Stimulated activated CD4-positive, alpha-beta T cell treated with anti-CD3 and anti-CD28 coated beads, Interleukin-15, amount 100 ng/mL, for 48 hours (primary cell): ENCODE measurements at regions not wholly inside any gene's neighbourhood (a gene's known extent, or its start where the extent isn't known, plus 50 kb on each side); places are given as distances from the start of the nearest gene placed in this dataset.
"Not testable (repeated sequence)": the region's sequence is repeated elsewhere in the genome, so short reads cannot be mapped to it uniquely, and the experiment has no call there.

ENCODE experiments used
- DNase-seq, 2 donors: peaks; one replicate each; pipeline ENCODE4 v3.0.0-alpha.2; 2020; ENCODE audit warnings: low read depth in 2 of 2

GRCh38 chr21:35319684-35320283 lies 270.7 kb upstream of the RUNX1 start:
- DNase-seq: no peak

GRCh38 chr21:35316933-35317332 lies 267.8 kb upstream of the RUNX1 start:
- no peak for DNase-seq

GRCh38 chr21:35316456-35316855 lies 267.4 kb upstream of the RUNX1 start:
- no peak for DNase-seq

GRCh38 chr21:35314857-35315582 lies 265.9 kb upstream of the RUNX1 start:
- no peak for DNase-seq

GRCh38 chr21:35311985-35312384 lies 262.9 kb upstream of the RUNX1 start:
- no peak for DNase-seq

GRCh38 chr21:35309316-35309715 lies 260.2 kb upstream of the RUNX1 start:
- DNase-seq: no peak

GRCh38 chr21:35303085-35303484 lies 254.0 kb upstream of the RUNX1 start:
- DNase-seq: no peak

- no peak for DNase-seq
These were observed 249.7 kb upstream of the RUNX1 start for GRCh38 chr21:35298757-35299156.

- no peak for DNase-seq
These were observed 248.6 kb upstream of the RUNX1 start for GRCh38 chr21:35297665-35298064.

- DNase-seq: no peak
These were observed 245.3 kb upstream of the RUNX1 start for GRCh38 chr21:35294231-35294898.

GRCh38 chr21:35291973-35292627 lies 243.0 kb upstream of the RUNX1 start:
- no peak for DNase-seq

GRCh38 chr21:35291034-35291433 lies 241.9 kb upstream of the RUNX1 start:
- no peak for DNase-seq

GRCh38 chr21:35288238-35288637 lies 239.1 kb upstream of the RUNX1 start:
- no peak for DNase-seq

GRCh38 chr21:35284199-35284598 lies 235.1 kb upstream of the RUNX1 start:
- DNase-seq: no peak

- no peak for DNase-seq
These were observed 233.8 kb upstream of the RUNX1 start for GRCh38 chr21:35282944-35283343.

GRCh38 chr21:35281956-35282355 lies 232.9 kb upstream of the RUNX1 start:
- no peak for DNase-seq

GRCh38 chr21:35280231-35280630 lies 231.1 kb upstream of the RUNX1 start:
- DNase-seq: no peak

- DNase-seq: no peak
These were observed 226.7 kb upstream of the RUNX1 start for GRCh38 chr21:35275776-35276175.

GRCh38 chr21:35274923-35275322 lies 225.8 kb upstream of the RUNX1 start:
- no peak for DNase-seq

GRCh38 chr21:35274090-35274489 lies 225.0 kb upstream of the RUNX1 start:
- no peak for DNase-seq

- DNase-seq: no peak
These were observed 224.2 kb upstream of the RUNX1 start for GRCh38 chr21:35273333-35273732.

GRCh38 chr21:35271344-35272118 lies 222.4 kb upstream of the RUNX1 start:
- DNase-seq: not testable (repeated sequence)
